KMS-11 (cell line): ENCODE measurements at regions not wholly inside any gene's neighbourhood (a gene's known extent, or its start where the extent isn't known, plus 50 kb on each side); places are given as distances from the start of the nearest gene placed in this dataset.

Source experiments
- H2AFZ ChIP-seq: fragments of 200-600 bp; sonication (generic); 2 replicates; pipeline ENCODE4 v1.6.1; 2016; ENCODE audit warnings: antibody characterized with exemption, mixed run types, low read depth
- H3K27ac ChIP-seq: fragments of 200-600 bp; sonication (generic); 2 replicates; pipeline ENCODE4 v1.6.1; 2016; ENCODE audit warnings: mild to moderate bottlenecking, mixed run types
- H3K27me3 ChIP-seq: fragments of 200-600 bp; sonication (generic); 2 replicates; pipeline ENCODE4 v1.6.1; 2017; ENCODE audit warnings: mild to moderate bottlenecking, low read depth, mixed run types, moderate library complexity; ENCODE audit not compliant: insufficient read depth
- H3K36me3 ChIP-seq: fragments of 200-600 bp; sonication (generic); 2 replicates; pipeline ENCODE4 v1.6.1; 2017; ENCODE audit warnings: mild to moderate bottlenecking, mixed run types; ENCODE audit not compliant: insufficient read depth
- H3K4me1 ChIP-seq: fragments of 200-600 bp; sonication (generic); 2 replicates; pipeline ENCODE4 v1.6.1; 2016; ENCODE audit warnings: mild to moderate bottlenecking, low read depth, mixed run types; ENCODE audit not compliant: poor library complexity, severe bottlenecking
- H3K4me2 ChIP-seq: fragments of 200-600 bp; sonication (generic); 2 replicates; pipeline ENCODE4 v1.7.0; 2016; ENCODE audit warnings: mild to moderate bottlenecking, mixed run types
- H3K4me3 ChIP-seq: fragments of 200-600 bp; sonication (generic); IDR thresholded peaks from 2 replicates; pipeline ENCODE4 v1.6.1; 2017; ENCODE audit warnings: low read depth, low read length, mixed read lengths; ENCODE audit not compliant: insufficient read depth
- H3K79me2 ChIP-seq: fragments of 200-600 bp; sonication (generic); 2 replicates; pipeline ENCODE4 v1.6.1; 2016; ENCODE audit warnings: low read depth, mixed run types; ENCODE audit not compliant: insufficient read depth
- H3K9ac ChIP-seq: fragments of 200-600 bp; sonication (generic); 2 replicates; pipeline ENCODE4 v1.6.1; 2016; ENCODE audit warnings: mild to moderate bottlenecking, mixed run types
- H4K20me1 ChIP-seq: fragments of 200-600 bp; sonication (generic); 2 replicates; pipeline ENCODE4 v1.6.1; 2016; ENCODE audit warnings: mild to moderate bottlenecking, mixed run types; ENCODE audit not compliant: insufficient read depth
- CTCF ChIP-seq: fragments of 200-600 bp; sonication (generic); conservative IDR thresholded peaks from 2 replicates; pipeline ENCODE4 v1.6.1; 2017; ENCODE audit warnings: low read depth, mild to moderate bottlenecking, antibody characterized with exemption, low read length, moderate library complexity, mixed read lengths

DNA sequence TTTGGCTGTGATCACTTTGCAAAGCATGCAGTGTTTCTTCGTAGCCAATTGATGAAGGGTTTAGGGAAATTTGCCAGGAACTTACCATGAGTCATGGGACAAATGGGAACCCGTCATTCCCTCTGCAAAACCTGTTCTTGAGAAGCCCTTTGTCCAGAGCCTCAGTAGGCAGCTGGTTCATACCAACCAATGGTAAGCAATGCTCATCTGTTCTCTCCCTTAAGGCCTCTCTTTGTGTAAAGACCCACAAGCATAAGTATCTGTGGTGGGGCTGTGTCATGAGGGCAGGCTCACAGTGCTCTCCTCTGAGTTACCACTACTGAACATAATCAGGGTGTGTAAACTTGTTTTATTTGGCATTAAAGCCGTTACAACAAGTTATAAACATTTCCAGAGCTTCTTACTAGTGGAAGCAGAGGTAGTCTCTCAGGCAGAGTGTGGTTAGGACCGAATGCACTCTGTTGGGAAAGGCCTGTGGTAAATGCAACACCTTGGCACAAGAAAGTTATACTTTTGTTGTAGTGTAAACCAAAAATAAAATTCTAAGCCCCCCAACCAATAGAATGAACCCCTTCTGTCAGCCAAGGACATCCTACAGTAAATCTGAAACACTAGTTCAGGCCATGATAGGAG, 119.8 kb downstream of the SINHCAF start:
- H3K79me2 ChIP-seq: no peaks in the 10 kb centered on the region
- H3K9ac ChIP-seq: no peak overlapping the region
- H3K27ac ChIP-seq: no peak overlapping the region
- H3K4me1 ChIP-seq: peaks cover 20% of the 10 kb centered on the region
- no peak overlapping the region for H3K4me2 ChIP-seq
- no peak overlapping the region for H2AFZ ChIP-seq
- no peaks in the 10 kb centered on the region for H4K20me1 ChIP-seq
- no peaks in the 10 kb centered on the region for H3K27me3 ChIP-seq
- no peak for TF ChIP-seq CTCF
- no peaks in the 10 kb centered on the region for H3K36me3 ChIP-seq
- H3K4me3 ChIP-seq: no peak overlapping the region

DNA sequence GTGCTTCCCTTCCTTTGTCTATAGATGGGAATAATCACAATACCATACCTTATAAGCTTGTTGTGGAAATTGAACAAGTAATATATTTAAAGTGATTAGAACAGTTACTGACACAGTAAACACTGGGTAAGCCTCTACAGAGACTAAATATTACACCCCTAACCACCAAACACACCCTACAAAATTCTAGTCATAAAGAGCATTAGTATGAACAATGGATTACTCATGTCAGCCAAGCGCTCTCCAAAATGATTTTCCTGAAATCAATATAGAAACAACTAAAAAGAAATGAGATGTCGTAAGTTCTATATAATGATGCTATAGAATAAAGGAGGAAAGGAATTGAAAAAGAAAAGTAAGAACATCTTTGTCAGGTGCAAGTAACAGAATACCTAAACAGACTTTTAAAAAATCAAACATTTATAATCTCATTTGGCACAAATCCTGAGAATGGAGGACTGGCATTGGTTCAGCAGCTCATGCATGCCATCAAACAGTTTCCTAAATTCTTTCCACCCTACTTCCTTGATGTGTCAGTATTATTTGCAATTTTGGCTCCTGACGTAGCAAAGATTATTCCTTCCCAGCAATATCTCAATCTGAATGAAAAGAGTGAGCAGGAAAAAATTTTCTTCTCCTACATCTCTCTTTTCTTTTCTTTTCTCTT, 118.0 kb downstream of the SINHCAF start:
- Histone ChIP-seq H3K4me2 (no peak overlapping the region), H2AFZ (no peak overlapping the region), H3K4me3 (no peak overlapping the region), H4K20me1 (no peaks in the 10 kb centered on the region), H3K27me3 (no peaks in the 10 kb centered on the region), H3K79me2 (no peaks in the 10 kb centered on the region), H3K27ac (no peak overlapping the region), H3K4me1 (peaks cover 12% of the 10 kb centered on the region), H3K36me3 (no peaks in the 10 kb centered on the region), H3K9ac (no peak overlapping the region)
- no peak for TF ChIP-seq CTCF

GRCh38 chr12:31210104-31210503, 115.8 kb downstream of the SINHCAF start:
- peaks cover 4% of the 10 kb centered on the region for H3K4me1 ChIP-seq

GRCh38 chr12:31210541-31210940, 115.4 kb downstream of the SINHCAF start:
- no peaks in the 10 kb centered on the region for H3K36me3 ChIP-seq
- no peak overlapping the region for H3K4me3 ChIP-seq
- H4K20me1 ChIP-seq: no peaks in the 10 kb centered on the region
- H3K27ac ChIP-seq: no peak overlapping the region
- no peaks in the 10 kb centered on the region for H3K27me3 ChIP-seq
- no peak overlapping the region for H3K4me2 ChIP-seq
- no peak overlapping the region for H3K9ac ChIP-seq
- H3K79me2 ChIP-seq: no peaks in the 10 kb centered on the region
- H3K4me1 ChIP-seq: no peaks in the 10 kb centered on the region
- H2AFZ ChIP-seq: no peak overlapping the region
- no peak for TF ChIP-seq CTCF

More at GRCh38 chr12:31210104-31210503, 115.8 kb downstream of the SINHCAF start:
- Histone ChIP-seq H3K4me3 (no peak overlapping the region), H2AFZ (no peak overlapping the region), H3K79me2 (no peaks in the 10 kb centered on the region), H3K36me3 (no peaks in the 10 kb centered on the region), H3K27me3 (no peaks in the 10 kb centered on the region), H3K27ac (no peak overlapping the region), H4K20me1 (no peaks in the 10 kb centered on the region), H3K9ac (no peak overlapping the region), H3K4me2 (no peak overlapping the region)
- no peak for TF ChIP-seq CTCF
